Right lobe of liver (tissue), 6 donors: ENCODE measurements at regions not wholly inside any gene's neighbourhood (a gene's known extent, or its start where the extent isn't known, plus 50 kb on each side); places are given as distances from the start of the nearest gene placed in this dataset.

Source experiments
- ATAC-seq, 4 donors: fragments of 200-7000 bp; cut with Tn5 transposase; one replicate each; pipeline ENCODE4 v1.9.1; 2020; ENCODE audit warnings: mild to moderate bottlenecking in 4 of 4, moderate library complexity in 4 of 4
- DNase-seq, 3 donors: peaks; one replicate each; pipeline ENCODE4 v3.0.0-alpha.2; 2020
- H3K27ac ChIP-seq, 3 donors: fragments of 200-600 bp; one replicate each; pipeline ENCODE4 v1.8.0; 2022
- H3K27me3 ChIP-seq, 2 donors: fragments of 200-600 bp; one replicate each; pipeline ENCODE4 v1.8.0; 2022
- H3K36me3 ChIP-seq, 4 donors: fragments of 200-600 bp; sonication (generic) in 1 of 4; one replicate each; pipeline versions ENCODE4 v1.5.1 to v1.8.0; 2017 to 2022; ENCODE audit warnings: control low read depth in 1 of 4
- H3K4me1 ChIP-seq, 4 donors: fragments of 200-600 bp; sonication (generic) in 1 of 4; one replicate each; pipeline versions ENCODE4 v1.5.1 to v1.8.0; 2017 to 2022; ENCODE audit warnings: control low read depth in 1 of 4
- H3K4me3 ChIP-seq, 3 donors: fragments of 200-600 bp; one replicate each; pipeline ENCODE4 v1.8.0; 2022
- H3K9me3 ChIP-seq, 4 donors: fragments of 200-600 bp; sonication (generic) in 1 of 4; one replicate each; pipeline versions ENCODE4 v1.5.1 to v1.8.0; 2017 to 2022; ENCODE audit warnings: control low read depth in 1 of 4
- POLR2A ChIP-seq: fragments of 450-650 bp; IDR thresholded peaks from one replicate; pipeline ENCODE4 v1.6.1; 2017; ENCODE audit warnings: antibody characterized with exemption, mild to moderate bottlenecking
- WGBS: methylation state at CpG from one replicate; pipeline ENCODE4 v1.1.6; 2018; ENCODE audit warnings: low coverage, low lambda C conversion rate; ENCODE audit not compliant: insufficient coverage; ENCODE audit errors: missing lambda C conversion rate; 5-methylcytosine and 5-hydroxymethylcytosine counted together
- intact Hi-C, 2 donors: fragments of 100-400 bp; cut with DNase I; formaldehyde crosslinking; loops; one replicate each; pipeline versions ENCODE4 v1.11.2 to v1.14.1; 2022
- TF ChIP-seq, protein P1 (sequence below), 4 donors: fragments of 200-600 bp in 3 of 4; fragments of 450-650 bp in 1 of 4; IDR thresholded peaks; one replicate each; pipeline versions ENCODE4 v1.5.1 to v1.8.0; 2016 to 2022; ENCODE audit warnings: antibody characterized with exemption in 4 of 4, mild to moderate bottlenecking in 2 of 4
- donor health status: DM: no; HTN: yes; CAD: no.
- donor health status: DM: no; HTN: no; CAD: no.
- donor health status: DM: no; HTN: no; CAD: no.
- donor health status: DM: no; HTN: yes; CAD: no.
- donor health status: DM: no; HTN: yes; CAD: no.

DNA sequence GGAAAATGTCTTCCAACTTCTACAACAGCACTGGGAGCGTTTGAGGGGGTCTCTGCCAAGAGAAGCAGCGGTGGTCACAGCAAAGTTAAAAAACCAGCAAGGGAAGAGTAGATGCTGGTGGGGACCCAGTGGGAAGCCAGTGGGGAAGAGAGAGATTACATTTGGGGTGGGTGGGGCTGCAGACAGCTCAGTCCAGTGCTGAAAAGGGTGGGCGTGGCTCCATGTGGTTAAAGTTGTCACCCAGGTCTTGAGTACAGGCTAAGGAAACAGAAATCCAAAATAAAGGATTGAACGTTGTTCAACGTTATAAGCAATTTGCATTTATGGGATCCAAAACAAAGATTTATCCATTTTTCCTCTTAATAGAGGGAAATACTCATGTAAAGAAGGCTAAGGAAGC, 106.3 kb upstream of the LY86 start:
- TF ChIP-seq, protein P1, sequence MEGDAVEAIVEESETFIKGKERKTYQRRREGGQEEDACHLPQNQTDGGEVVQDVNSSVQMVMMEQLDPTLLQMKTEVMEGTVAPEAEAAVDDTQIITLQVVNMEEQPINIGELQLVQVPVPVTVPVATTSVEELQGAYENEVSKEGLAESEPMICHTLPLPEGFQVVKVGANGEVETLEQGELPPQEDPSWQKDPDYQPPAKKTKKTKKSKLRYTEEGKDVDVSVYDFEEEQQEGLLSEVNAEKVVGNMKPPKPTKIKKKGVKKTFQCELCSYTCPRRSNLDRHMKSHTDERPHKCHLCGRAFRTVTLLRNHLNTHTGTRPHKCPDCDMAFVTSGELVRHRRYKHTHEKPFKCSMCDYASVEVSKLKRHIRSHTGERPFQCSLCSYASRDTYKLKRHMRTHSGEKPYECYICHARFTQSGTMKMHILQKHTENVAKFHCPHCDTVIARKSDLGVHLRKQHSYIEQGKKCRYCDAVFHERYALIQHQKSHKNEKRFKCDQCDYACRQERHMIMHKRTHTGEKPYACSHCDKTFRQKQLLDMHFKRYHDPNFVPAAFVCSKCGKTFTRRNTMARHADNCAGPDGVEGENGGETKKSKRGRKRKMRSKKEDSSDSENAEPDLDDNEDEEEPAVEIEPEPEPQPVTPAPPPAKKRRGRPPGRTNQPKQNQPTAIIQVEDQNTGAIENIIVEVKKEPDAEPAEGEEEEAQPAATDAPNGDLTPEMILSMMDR (IDR thresholded peaks at IDR 0.05): no peak
- TF ChIP-seq POLR2A: no peak
- H3K9me3 ChIP-seq: no peaks in the 10 kb centered on the region
- no peak for DNase-seq
- H3K27ac ChIP-seq: no peak overlapping the region
- ATAC-seq: no peak
- no peaks in the 10 kb centered on the region for H3K4me1 ChIP-seq
- 59% methylated on average over 4 of the region's 5 CpGs for WGBS
- intact Hi-C loops: no loop called here
- no peaks in the 10 kb centered on the region for H3K36me3 ChIP-seq
- no peaks in the 10 kb centered on the region for H3K27me3 ChIP-seq
- H3K4me3 ChIP-seq: no peak overlapping the region

DNA sequence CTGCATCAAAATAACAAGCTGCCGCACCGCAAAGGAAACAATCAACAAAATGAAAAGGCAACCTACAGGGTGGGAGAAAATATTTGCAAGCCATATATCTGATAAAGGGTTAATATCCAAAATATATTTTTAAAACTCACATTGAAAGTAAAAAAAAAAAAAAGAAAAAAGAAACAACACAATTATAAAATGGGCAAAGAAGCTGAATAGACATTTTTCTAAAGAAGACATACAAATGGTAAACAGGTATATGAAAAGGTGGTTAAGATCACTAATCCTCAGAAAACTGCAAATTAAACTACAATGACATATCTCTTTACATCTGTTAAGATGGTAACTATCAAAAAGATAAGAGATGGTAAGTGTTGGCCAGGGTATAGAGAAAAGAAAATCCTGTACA, 105.4 kb upstream of the LY86 start:
- no peak for DNase-seq
- no peak for TF ChIP-seq POLR2A
- TF ChIP-seq, protein P1 (IDR thresholded peaks at IDR 0.05): no peak
- no peaks in the 10 kb centered on the region for H3K36me3 ChIP-seq
- no peak overlapping the region for H3K4me3 ChIP-seq
- no peak overlapping the region for H3K27ac ChIP-seq
- no peaks in the 10 kb centered on the region for H3K27me3 ChIP-seq
- H3K4me1 ChIP-seq: no peaks in the 10 kb centered on the region
- 81% methylated on average over 2 of the region's 2 CpGs for WGBS
- no peaks in the 10 kb centered on the region for H3K9me3 ChIP-seq
- no peak for ATAC-seq
- intact Hi-C loops: no loop called here

DNA sequence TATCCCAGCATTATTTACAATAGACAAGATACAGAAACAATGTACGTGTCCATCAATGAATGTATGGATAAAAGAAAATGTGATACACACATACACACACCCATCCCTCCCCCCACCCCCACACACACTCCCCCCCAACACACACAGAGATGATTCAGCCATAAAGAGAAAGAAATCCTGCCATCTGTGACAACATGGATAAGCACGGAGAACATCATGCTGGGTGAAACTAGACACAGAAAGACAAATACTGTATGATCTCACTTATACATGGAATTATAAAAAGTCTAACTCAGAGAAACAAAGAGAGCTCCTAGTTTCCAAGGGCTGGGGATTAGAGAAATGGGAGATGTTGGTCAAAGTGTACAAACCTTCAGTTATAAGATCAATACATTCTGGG, 104.8 kb upstream of the LY86 start:
- WGBS: 75% methylated on average over 2 of the region's 2 CpGs
- TF ChIP-seq, protein P1 (IDR thresholded peaks at IDR 0.05): no peak
- no peak for TF ChIP-seq POLR2A
- Histone ChIP-seq H3K4me1 (no peaks in the 10 kb centered on the region), H3K27me3 (no peaks in the 10 kb centered on the region), H3K4me3 (no peak overlapping the region), H3K27ac (no peak overlapping the region), H3K36me3 (no peaks in the 10 kb centered on the region), H3K9me3 (no peaks in the 10 kb centered on the region)
- ATAC-seq (no peak), DNase-seq (no peak)
- intact Hi-C loops: no loop called here

DNA sequence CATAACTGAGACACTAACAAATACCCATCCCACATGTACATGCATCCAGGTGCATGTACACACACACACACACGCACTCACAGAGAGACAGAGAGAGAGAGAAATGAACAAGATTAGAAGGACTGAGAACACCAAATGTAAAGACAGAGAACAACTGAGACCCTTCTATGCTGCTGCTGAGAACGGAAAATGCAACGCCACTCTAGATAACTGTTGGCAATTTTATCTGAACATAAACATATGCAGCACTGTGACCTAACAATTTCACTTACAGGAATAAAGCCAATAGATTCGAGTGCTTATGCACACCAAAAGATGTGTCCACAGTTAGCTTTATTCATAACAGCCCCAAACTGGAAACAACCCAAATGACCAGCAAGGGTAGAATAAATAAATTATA, 103.8 kb upstream of the LY86 start:
- 30% methylated on average over 3 of the region's 4 CpGs for WGBS
- intact Hi-C loops: no loop called here
- Histone ChIP-seq H3K27ac (no peak overlapping the region), H3K27me3 (no peaks in the 10 kb centered on the region), H3K4me3 (no peak overlapping the region), H3K4me1 (no peaks in the 10 kb centered on the region), H3K36me3 (no peaks in the 10 kb centered on the region), H3K9me3 (no peaks in the 10 kb centered on the region)
- no peak for ATAC-seq
- no peak for TF ChIP-seq POLR2A
- TF ChIP-seq, protein P1 (IDR thresholded peaks at IDR 0.05): no peak
- no peak for DNase-seq

DNA sequence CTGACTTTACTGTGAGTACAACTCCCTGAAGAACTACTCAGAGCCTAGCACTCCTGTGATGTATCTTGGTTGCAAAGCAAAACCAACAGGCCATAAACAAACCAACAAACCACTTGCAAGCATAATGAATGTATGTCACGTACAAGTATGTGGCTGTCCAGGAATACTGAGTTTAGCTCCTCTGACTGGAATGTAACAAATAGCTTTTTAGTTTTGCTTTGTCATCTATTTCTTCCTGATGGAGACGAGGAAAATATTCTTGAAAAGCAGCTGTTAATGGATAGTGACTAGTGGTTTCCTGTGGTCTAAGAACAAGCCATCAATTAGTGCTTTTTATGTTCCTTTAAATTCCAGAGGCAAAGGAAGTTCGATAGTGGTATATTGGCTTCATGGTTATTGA, 101.9 kb upstream of the LY86 start:
- DNase-seq: no peak
- intact Hi-C loops: no loop called here
- TF ChIP-seq, protein P1 (IDR thresholded peaks at IDR 0.05): no peak
- no peak for TF ChIP-seq POLR2A
- no peaks in the 10 kb centered on the region for H3K27me3 ChIP-seq
- no peaks in the 10 kb centered on the region for H3K4me1 ChIP-seq
- ATAC-seq: no peak
- 40% methylated on average over 3 of the region's 3 CpGs for WGBS
- H3K36me3 ChIP-seq: no peaks in the 10 kb centered on the region
- no peak overlapping the region for H3K4me3 ChIP-seq
- no peak overlapping the region for H3K27ac ChIP-seq
- no peaks in the 10 kb centered on the region for H3K9me3 ChIP-seq
